ENCODE measurements at regions not wholly inside any gene's neighbourhood (a gene's known extent, or its start where the extent isn't known, plus 50 kb on each side); places are given as distances from the start of the nearest gene placed in this dataset.

DNA sequence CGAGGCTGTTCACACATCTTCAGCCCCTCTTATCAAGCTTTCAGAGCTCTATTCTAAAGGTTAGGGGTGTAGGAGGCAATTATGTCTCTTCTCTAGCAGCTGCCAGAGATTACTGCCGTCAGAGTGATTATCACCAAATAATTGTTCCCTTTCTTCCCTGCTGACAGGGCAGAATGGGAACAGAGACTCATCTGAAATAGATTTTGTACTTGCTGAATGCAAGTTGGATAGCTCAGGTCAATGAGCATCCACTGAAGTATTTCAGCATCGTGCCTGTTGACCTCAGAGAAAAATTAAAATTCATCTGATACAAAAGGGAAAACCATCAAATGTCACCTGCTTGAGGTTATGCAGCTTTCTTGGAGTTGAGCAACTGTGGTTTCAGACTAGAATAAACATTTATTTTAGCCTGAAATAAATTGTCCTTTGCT, 213.7 kb upstream of the MAP3K1 start:
- TF ChIP-seq SIN3A (IDR thresholded peaks at IDR 0.05; ENCODE audit: borderline replicate concordance, insufficient read depth, low read length) (no peak), POLR2AphosphoS5 (IDR thresholded peaks at IDR 0.05; ENCODE audit: low read depth, low read length) (no peak), REST (IDR thresholded peaks at IDR 0.05; ENCODE audit: insufficient read depth in 1 of 2, low read depth in 2 of 2, low read length in 2 of 2) (no peak), FOXP2 (optimal IDR thresholded peaks at IDR 0.05; ENCODE audit: borderline replicate concordance, extremely low read depth, extremely low read length, insufficient read depth) (no peak), TAF1 (IDR thresholded peaks at IDR 0.05; ENCODE audit: borderline replicate concordance, insufficient read depth, low read length) (no peak)

DNA sequence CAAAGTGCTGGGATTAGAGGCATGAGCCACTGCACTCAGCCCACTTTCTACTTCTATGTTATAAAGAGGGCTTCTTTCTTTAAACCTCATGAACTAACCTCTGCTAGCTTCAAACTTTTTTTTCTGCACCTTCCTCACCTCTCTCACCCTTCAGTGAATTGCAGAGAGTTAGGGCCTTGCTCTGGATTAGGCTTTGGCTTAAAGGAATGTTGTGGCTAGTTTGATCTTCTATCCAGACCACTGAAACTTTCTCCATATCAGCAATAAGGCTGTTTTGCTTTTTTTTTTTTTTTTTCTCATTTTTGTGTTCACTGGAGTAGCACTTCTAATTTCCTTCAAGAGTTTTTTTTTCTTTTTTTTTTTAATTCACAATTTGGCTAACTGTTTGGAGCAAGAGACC, 216.4 kb upstream of the MAP3K1 start:
- TF ChIP-seq POLR2AphosphoS5 (IDR thresholded peaks at IDR 0.05; ENCODE audit: low read depth, low read length), result no peak
- TF ChIP-seq REST (IDR thresholded peaks at IDR 0.05; ENCODE audit: insufficient read depth in 1 of 2, low read depth in 2 of 2, low read length in 2 of 2), result no peak
- TF ChIP-seq SIN3A (IDR thresholded peaks at IDR 0.05; ENCODE audit: borderline replicate concordance, insufficient read depth, low read length), result no peak
- TF ChIP-seq FOXP2 (optimal IDR thresholded peaks at IDR 0.05; ENCODE audit: borderline replicate concordance, extremely low read depth, extremely low read length, insufficient read depth), result no peak
- TF ChIP-seq TAF1 (IDR thresholded peaks at IDR 0.05; ENCODE audit: borderline replicate concordance, insufficient read depth, low read length), result no peak

- TF ChIP-seq REST (IDR thresholded peaks at IDR 0.05; ENCODE audit: insufficient read depth in 1 of 2, low read depth in 2 of 2, low read length in 2 of 2), result no peak
- no peak for TF ChIP-seq POLR2AphosphoS5 (IDR thresholded peaks at IDR 0.05; ENCODE audit: low read depth, low read length)
- no peak for TF ChIP-seq SIN3A (IDR thresholded peaks at IDR 0.05; ENCODE audit: borderline replicate concordance, insufficient read depth, low read length)
- TF ChIP-seq TAF1 (IDR thresholded peaks at IDR 0.05; ENCODE audit: borderline replicate concordance, insufficient read depth, low read length), result no peak
- TF ChIP-seq FOXP2 (optimal IDR thresholded peaks at IDR 0.05; ENCODE audit: borderline replicate concordance, extremely low read depth, extremely low read length, insufficient read depth), result no peak
These were observed 219.2 kb upstream of the MAP3K1 start for GRCh38 chr5:56596155-56596554.

DNA sequence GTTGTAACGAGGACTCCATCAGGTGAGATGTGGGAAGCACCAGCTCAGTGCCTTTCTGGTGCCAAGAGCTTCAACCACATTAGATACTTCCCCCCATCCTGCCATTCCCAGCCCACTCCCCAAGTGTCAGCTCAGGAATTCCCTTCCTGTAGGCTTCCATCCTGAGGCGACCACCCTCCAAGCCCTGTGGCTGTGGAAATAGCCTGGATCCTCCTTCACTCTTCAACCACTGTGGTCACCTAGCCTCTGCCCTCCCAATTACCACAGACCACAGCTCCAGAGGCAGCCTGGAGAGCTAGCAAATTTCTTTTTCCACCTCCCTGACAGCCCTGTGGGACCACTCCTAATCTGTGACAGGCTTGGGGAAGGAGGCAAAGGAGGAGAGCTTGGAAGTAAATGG, 219.8 kb upstream of the MAP3K1 start:
- no peak for TF ChIP-seq TAF1 (IDR thresholded peaks at IDR 0.05; ENCODE audit: borderline replicate concordance, insufficient read depth, low read length)
- TF ChIP-seq POLR2AphosphoS5 (IDR thresholded peaks at IDR 0.05; ENCODE audit: low read depth, low read length), result no peak
- TF ChIP-seq REST (IDR thresholded peaks at IDR 0.05; ENCODE audit: insufficient read depth in 1 of 2, low read depth in 2 of 2, low read length in 2 of 2), result no peak
- TF ChIP-seq FOXP2 (optimal IDR thresholded peaks at IDR 0.05; ENCODE audit: borderline replicate concordance, extremely low read depth, extremely low read length, insufficient read depth), result no peak
- TF ChIP-seq SIN3A (IDR thresholded peaks at IDR 0.05; ENCODE audit: borderline replicate concordance, insufficient read depth, low read length), result no peak

GRCh38 chr5:56594792-56595191, 220.6 kb upstream of the MAP3K1 start:
- TF ChIP-seq FOXP2 (optimal IDR thresholded peaks at IDR 0.05; ENCODE audit: borderline replicate concordance, extremely low read depth, extremely low read length, insufficient read depth) (no peak), POLR2AphosphoS5 (IDR thresholded peaks at IDR 0.05; ENCODE audit: low read depth, low read length) (no peak), SIN3A (IDR thresholded peaks at IDR 0.05; ENCODE audit: borderline replicate concordance, insufficient read depth, low read length) (no peak), TAF1 (IDR thresholded peaks at IDR 0.05; ENCODE audit: borderline replicate concordance, insufficient read depth, low read length) (no peak), REST (IDR thresholded peaks at IDR 0.05; ENCODE audit: insufficient read depth in 1 of 2, low read depth in 2 of 2, low read length in 2 of 2) (no peak)

Measured in PFSK-1 (cell line).